ENCODE measurements at regions not wholly inside any gene's neighbourhood (a gene's known extent, or its start where the extent isn't known, plus 50 kb on each side); places are given as distances from the start of the nearest gene placed in this dataset.

DNA sequence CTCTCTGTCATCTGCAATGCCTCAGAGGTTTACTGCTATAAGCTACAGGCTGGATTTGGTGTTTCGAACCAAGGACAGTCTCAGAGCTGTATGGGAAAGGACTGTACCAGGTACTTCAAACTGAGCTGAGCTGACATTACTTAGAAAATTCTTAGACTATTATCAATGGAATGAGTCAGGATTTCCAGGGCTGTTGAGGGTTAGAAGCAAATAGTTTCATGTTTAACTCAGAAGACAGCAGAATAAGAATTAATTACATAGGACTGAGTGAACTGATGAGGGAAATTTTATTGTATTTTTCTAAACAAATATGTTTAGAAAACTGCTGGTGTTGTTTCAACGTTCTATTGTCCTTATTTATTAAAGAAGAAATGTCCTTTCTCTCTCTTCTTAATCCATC lies 74.3 kb upstream of the CAPZB start:
- Mint-ChIP-seq H3K9me3 (ENCODE audit: unreplicated experiment) (no peaks in the 10 kb centered on the region), H3K4me1 (ENCODE audit: low read depth, unreplicated experiment) (no peaks in the 10 kb centered on the region), H3K27ac (ENCODE audit: unreplicated experiment) (no peak overlapping the region), H3K4me3 (ENCODE audit: unreplicated experiment) (no peak overlapping the region), H3K36me3 (ENCODE audit: insufficient read depth, unreplicated experiment) (no peaks in the 10 kb centered on the region), H3K27me3 (ENCODE audit: insufficient read depth, unreplicated experiment) (peaks cover 6% of the 10 kb centered on the region)
- Histone ChIP-seq H3K4me1 (no peaks in the 10 kb centered on the region), H3K9me3 (no peaks in the 10 kb centered on the region), H3K27me3 (replicated peaks; ENCODE audit: control insufficient read depth, insufficient read depth, low read length) (no peaks in the 10 kb centered on the region), H3K36me3 (ENCODE audit: control insufficient read depth, insufficient read depth, low read length) (no peaks in the 10 kb centered on the region), H3K4me3 (ENCODE audit: low read depth, low read length) (no peak overlapping the region)
- DNase-seq: no peak
- ChIA-PET CTCF (no interaction called here), POLR2A (no interaction called here)
- intact Hi-C loops (cut with micrococcal nuclease; ENCODE audit: unreplicated experiment): no loop called here
- TF ChIP-seq CTCF (IDR thresholded peaks at IDR 0.05; ENCODE audit: insufficient read depth in 1 of 2, low read depth in 1 of 2, low read length in 1 of 2, severe bottlenecking in 1 of 2, unreplicated experiment in 1 of 2): no peak
- BruUV-seq (replicated peaks): no TSS peak

- peaks cover 6% of the 10 kb centered on the region for H3K27me3 Mint-ChIP-seq (ENCODE audit: insufficient read depth, unreplicated experiment)
- Histone ChIP-seq H3K9me3 (no peaks in the 10 kb centered on the region), H3K27me3 (replicated peaks; ENCODE audit: control insufficient read depth, insufficient read depth, low read length) (no peaks in the 10 kb centered on the region), H3K36me3 (ENCODE audit: control insufficient read depth, insufficient read depth, low read length) (no peaks in the 10 kb centered on the region), H3K4me1 (no peaks in the 10 kb centered on the region), H3K4me3 (ENCODE audit: low read depth, low read length) (no peak overlapping the region)
- intact Hi-C loops (cut with micrococcal nuclease; ENCODE audit: unreplicated experiment): no loop called here
- no peaks in the 10 kb centered on the region for H3K36me3 Mint-ChIP-seq (ENCODE audit: insufficient read depth, unreplicated experiment)
- no peak overlapping the region for H3K27ac Mint-ChIP-seq (ENCODE audit: unreplicated experiment)
- no peak for TF ChIP-seq CTCF (IDR thresholded peaks at IDR 0.05; ENCODE audit: insufficient read depth in 1 of 2, low read depth in 1 of 2, low read length in 1 of 2, severe bottlenecking in 1 of 2, unreplicated experiment in 1 of 2)
- DNase-seq: no peak
- H3K9me3 Mint-ChIP-seq (ENCODE audit: unreplicated experiment): peaks cover 9% of the 10 kb centered on the region
- no TSS peak for BruUV-seq (replicated peaks)
- POLR2A ChIA-PET: no interaction called here
- H3K4me3 Mint-ChIP-seq (ENCODE audit: unreplicated experiment): no peak overlapping the region
- CTCF ChIA-PET: no interaction called here
- no peaks in the 10 kb centered on the region for H3K4me1 Mint-ChIP-seq (ENCODE audit: low read depth, unreplicated experiment)
These were observed 72.3 kb upstream of the CAPZB start for GRCh38 chr1:19557609-19558051.

GRCh38 chr1:19554090-19554489 lies 68.8 kb upstream of the CAPZB start:
- intact Hi-C loops (cut with micrococcal nuclease; ENCODE audit: unreplicated experiment): no loop called here
- Histone ChIP-seq H3K4me1 (no peaks in the 10 kb centered on the region), H3K9me3 (no peaks in the 10 kb centered on the region; the same call in 1 of the 2 replicates), H3K36me3 (ENCODE audit: control insufficient read depth, insufficient read depth, low read length) (no peaks in the 10 kb centered on the region), H3K4me3 (ENCODE audit: low read depth, low read length) (no peak overlapping the region), H3K27me3 (replicated peaks; ENCODE audit: control insufficient read depth, insufficient read depth, low read length) (no peaks in the 10 kb centered on the region)
- CTCF ChIA-PET: no interaction called here
- peaks cover 37% of the 10 kb centered on the region for H3K9me3 Mint-ChIP-seq (ENCODE audit: unreplicated experiment)
- H3K27me3 Mint-ChIP-seq (ENCODE audit: insufficient read depth, unreplicated experiment): peaks cover 6% of the 10 kb centered on the region
- H3K27ac Mint-ChIP-seq (ENCODE audit: unreplicated experiment): no peak overlapping the region
- no peaks in the 10 kb centered on the region for H3K4me1 Mint-ChIP-seq (ENCODE audit: low read depth, unreplicated experiment)
- no peak overlapping the region for H3K4me3 Mint-ChIP-seq (ENCODE audit: unreplicated experiment)
- BruUV-seq (replicated peaks): no TSS peak
- no peaks in the 10 kb centered on the region for H3K36me3 Mint-ChIP-seq (ENCODE audit: insufficient read depth, unreplicated experiment)
- DNase-seq: no peak
- TF ChIP-seq CTCF (IDR thresholded peaks at IDR 0.05; ENCODE audit: insufficient read depth in 1 of 2, low read depth in 1 of 2, low read length in 1 of 2, severe bottlenecking in 1 of 2, unreplicated experiment in 1 of 2): no peak
- POLR2A ChIA-PET: no interaction called here

Data from Caco-2 (cell line).